HEK293 (cell line): ENCODE measurements at regions not wholly inside any gene's neighbourhood (a gene's known extent, or its start where the extent isn't known, plus 50 kb on each side); places are given as distances from the start of the nearest gene placed in this dataset.

Experiments used
- CTCF ChIA-PET: fragments of 350-600 bp; formaldehyde crosslinking; extraction: SDS; loops from one replicate; lab custom pipeline; 2021; ENCODE audit warnings: antibody characterized with exemption; lab: Yijun Ruan, JAX
- POLR2A ChIA-PET: fragments of 300-600 bp; formaldehyde crosslinking; extraction: SDS; loops from one replicate; lab custom pipeline; 2020; ENCODE audit warnings: antibody characterized with exemption, inconsistent platforms; lab: Yijun Ruan, JAX
- H3K27ac ChIP-seq: fragments of 200-500 bp; sonication (Bioruptor generic); 2 replicates; pipeline ENCODE4 v1.5.1; 2014; ENCODE audit warnings: low read depth, low read length, control low read depth, inconsistent platforms; ENCODE audit errors: extremely low read depth
- H3K36me3 ChIP-seq, 2 experiments: fragments of 200-500 bp in 1 of 2; sonication (Bioruptor generic) in 1 of 2; 1 replicate in 1 of 2; 2 replicates in 1 of 2; pipeline ENCODE4 v1.5.1; 2014 to 2017; ENCODE audit warnings: inconsistent platforms in 2 of 2, low read length in 2 of 2; ENCODE audit not compliant: control insufficient read depth in 2 of 2, insufficient read depth in 1 of 2
- H3K4me1 ChIP-seq: fragments of 200-500 bp; sonication (Bioruptor generic); 2 replicates; pipeline ENCODE4 v1.5.1; 2014; ENCODE audit warnings: mild to moderate bottlenecking, low read length, inconsistent platforms; ENCODE audit not compliant: control insufficient read depth, insufficient read depth
- H3K4me3 ChIP-seq: 2 replicates; pipeline ENCODE4 v1.5.1; 2011; ENCODE audit warnings: low read depth, mild to moderate bottlenecking, control low read depth, low read length, moderate library complexity
- H3K9me3 ChIP-seq: fragments of 200-500 bp; sonication (Bioruptor generic); 2 replicates; pipeline ENCODE4 v1.5.1; 2014; ENCODE audit warnings: low read depth, low read length, inconsistent platforms; ENCODE audit not compliant: control insufficient read depth, insufficient read depth
- AEBP2 ChIP-seq: fragments of 450-650 bp; formaldehyde crosslinking; IDR thresholded peaks from 2 replicates; pipeline ENCODE4 v1.5.1; 2016; ENCODE audit warnings: missing biosample characterization, missing genetic modification characterization, borderline replicate concordance
- HOXA7 ChIP-seq: sonication (generic); formaldehyde crosslinking; IDR thresholded peaks from 2 replicates; pipeline ENCODE4 v1.8.1; 2022; ENCODE audit warnings: missing genetic modification reagents, borderline replicate concordance
- MZF1 ChIP-seq: fragments of 450-650 bp; formaldehyde crosslinking; IDR thresholded peaks from 2 replicates; pipeline ENCODE4 v1.5.1; 2017; ENCODE audit warnings: missing biosample characterization, missing genetic modification characterization, borderline replicate concordance
- PRDM4 ChIP-seq: fragments of 450-650 bp; formaldehyde crosslinking; IDR thresholded peaks from 2 replicates; pipeline ENCODE4 v1.5.1; 2017; ENCODE audit warnings: missing biosample characterization, missing genetic modification characterization
- RBAK ChIP-seq: fragments of 450-650 bp; formaldehyde crosslinking; IDR thresholded peaks from 2 replicates; pipeline ENCODE4 v1.5.1; 2016; ENCODE audit warnings: missing biosample characterization, missing genetic modification characterization
- REPIN1 ChIP-seq: fragments of 450-650 bp; formaldehyde crosslinking; IDR thresholded peaks from 2 replicates; pipeline ENCODE4 v1.5.1; 2017; ENCODE audit warnings: missing biosample characterization, missing genetic modification characterization, low read depth
- SCRT1 ChIP-seq: fragments of 450-650 bp; formaldehyde crosslinking; IDR thresholded peaks from 2 replicates; pipeline ENCODE4 v1.5.1; 2016; ENCODE audit warnings: missing biosample characterization, missing genetic modification characterization, borderline replicate concordance
- SP7 ChIP-seq: fragments of 450-650 bp; formaldehyde crosslinking; IDR thresholded peaks from 2 replicates; pipeline ENCODE4 v1.5.1; 2016; ENCODE audit warnings: missing biosample characterization, missing genetic modification characterization
- TCF7L2 ChIP-seq: IDR thresholded peaks from 2 replicates; pipeline ENCODE4 v1.6.1; 2011; ENCODE audit warnings: low read depth, mild to moderate bottlenecking, inconsistent platforms, low read length, moderate library complexity, borderline replicate concordance
- ZBTB1 ChIP-seq: fragments of 450-650 bp; formaldehyde crosslinking; IDR thresholded peaks from 2 replicates; pipeline ENCODE4 v1.5.1; 2016; ENCODE audit warnings: missing biosample characterization, missing genetic modification characterization
- ZFHX2 ChIP-seq: fragments of 450-650 bp; formaldehyde crosslinking; conservative IDR thresholded peaks from 2 replicates; pipeline ENCODE4 v1.5.1; 2016; ENCODE audit warnings: missing biosample characterization, missing genetic modification characterization
- ZFP3 ChIP-seq: fragments of 450-650 bp; formaldehyde crosslinking; IDR thresholded peaks from 2 replicates; pipeline ENCODE4 v1.5.1; 2016; ENCODE audit warnings: low read depth, missing biosample characterization, missing genetic modification characterization
- ZNF10 ChIP-seq: fragments of 450-650 bp; formaldehyde crosslinking; IDR thresholded peaks from 2 replicates; pipeline ENCODE4 v1.5.1; 2017; ENCODE audit warnings: missing biosample characterization, missing genetic modification characterization
- ZNF114 ChIP-seq: fragments of 450-650 bp; formaldehyde crosslinking; IDR thresholded peaks from 2 replicates; pipeline ENCODE4 v1.5.0; 2017; ENCODE audit warnings: missing biosample characterization, missing genetic modification characterization
- ZNF121 ChIP-seq: fragments of 450-650 bp; formaldehyde crosslinking; IDR thresholded peaks from 2 replicates; pipeline ENCODE4 v1.5.1; 2016; ENCODE audit warnings: missing biosample characterization, missing genetic modification characterization
- ZNF140 ChIP-seq: fragments of 450-650 bp; formaldehyde crosslinking; IDR thresholded peaks from 2 replicates; pipeline ENCODE4 v1.5.1; 2016; ENCODE audit warnings: missing biosample characterization, missing genetic modification characterization
- ZNF23 ChIP-seq: fragments of 450-650 bp; formaldehyde crosslinking; IDR thresholded peaks from 2 replicates; pipeline ENCODE4 v1.5.1; 2016; ENCODE audit warnings: missing biosample characterization, missing genetic modification characterization, borderline replicate concordance
- ZNF239 ChIP-seq: fragments of 450-650 bp; formaldehyde crosslinking; IDR thresholded peaks from 2 replicates; pipeline ENCODE4 v1.5.1; 2016; ENCODE audit warnings: missing biosample characterization, missing genetic modification characterization
- ZNF354C ChIP-seq: fragments of 450-650 bp; formaldehyde crosslinking; IDR thresholded peaks from 2 replicates; pipeline ENCODE4 v1.5.1; 2016; ENCODE audit warnings: missing biosample characterization, missing genetic modification characterization, low read depth, borderline replicate concordance
- ZNF488 ChIP-seq: fragments of 450-650 bp; formaldehyde crosslinking; IDR thresholded peaks from 2 replicates; pipeline ENCODE4 v1.5.1; 2016; ENCODE audit warnings: missing biosample characterization, missing genetic modification characterization
- ZNF510 ChIP-seq: fragments of 450-650 bp; formaldehyde crosslinking; IDR thresholded peaks from 2 replicates; pipeline ENCODE4 v1.5.1; 2018; ENCODE audit warnings: mild to moderate bottlenecking, missing genetic modification characterization, missing biosample characterization; ENCODE audit not compliant: insufficient replicate concordance
- ZNF621 ChIP-seq: fragments of 450-650 bp; formaldehyde crosslinking; IDR thresholded peaks from 2 replicates; pipeline ENCODE4 v1.5.1; 2017; ENCODE audit warnings: missing biosample characterization, missing genetic modification characterization
- ZNF677 ChIP-seq: fragments of 450-650 bp; IDR thresholded peaks from 2 replicates; pipeline ENCODE4 v1.5.0; 2018; ENCODE audit warnings: missing biosample characterization, mild to moderate bottlenecking, missing genetic modification characterization, moderate library complexity
- ZNF692 ChIP-seq: fragments of 450-650 bp; formaldehyde crosslinking; IDR thresholded peaks from 2 replicates; pipeline ENCODE4 v1.5.1; 2016; ENCODE audit warnings: missing biosample characterization, missing genetic modification characterization
- ZNF701 ChIP-seq: fragments of 450-650 bp; formaldehyde crosslinking; IDR thresholded peaks from 2 replicates; pipeline ENCODE4 v1.5.1; 2016; ENCODE audit warnings: missing biosample characterization, missing genetic modification characterization
- ZNF707 ChIP-seq: fragments of 450-650 bp; formaldehyde crosslinking; IDR thresholded peaks from 2 replicates; pipeline ENCODE4 v1.5.1; 2016; ENCODE audit warnings: missing biosample characterization, missing genetic modification characterization
- ZNF776 ChIP-seq: fragments of 450-650 bp; formaldehyde crosslinking; IDR thresholded peaks from 2 replicates; pipeline ENCODE4 v1.5.0; 2017; ENCODE audit warnings: missing biosample characterization, missing genetic modification characterization, borderline replicate concordance
- ZNF792 ChIP-seq: fragments of 450-650 bp; formaldehyde crosslinking; IDR thresholded peaks from 2 replicates; pipeline ENCODE4 v1.5.1; 2016; ENCODE audit warnings: missing biosample characterization, missing genetic modification characterization

DNA sequence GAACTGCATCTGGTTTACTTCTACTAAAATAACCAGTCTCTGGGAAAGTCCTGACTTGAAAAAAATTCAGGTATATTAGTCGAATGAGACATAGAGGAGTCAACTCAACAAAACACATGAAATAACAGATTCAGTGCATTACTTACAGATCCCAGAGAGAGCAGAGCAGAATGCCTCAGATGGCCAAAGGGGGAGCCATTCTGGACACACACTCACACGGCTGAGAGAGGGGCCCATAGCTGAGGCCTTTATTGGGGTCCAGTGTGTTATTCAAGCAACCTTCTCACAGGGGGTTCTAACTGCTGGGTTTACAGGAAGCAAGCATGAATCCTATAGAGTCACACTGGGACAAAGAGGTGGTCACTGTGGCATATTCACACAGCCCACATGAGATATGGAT lies 135.1 kb upstream of the SNRPN start (continued):
- TF ChIP-seq ZNF121 (tag by site-specific recombination) = no peak

DNA sequence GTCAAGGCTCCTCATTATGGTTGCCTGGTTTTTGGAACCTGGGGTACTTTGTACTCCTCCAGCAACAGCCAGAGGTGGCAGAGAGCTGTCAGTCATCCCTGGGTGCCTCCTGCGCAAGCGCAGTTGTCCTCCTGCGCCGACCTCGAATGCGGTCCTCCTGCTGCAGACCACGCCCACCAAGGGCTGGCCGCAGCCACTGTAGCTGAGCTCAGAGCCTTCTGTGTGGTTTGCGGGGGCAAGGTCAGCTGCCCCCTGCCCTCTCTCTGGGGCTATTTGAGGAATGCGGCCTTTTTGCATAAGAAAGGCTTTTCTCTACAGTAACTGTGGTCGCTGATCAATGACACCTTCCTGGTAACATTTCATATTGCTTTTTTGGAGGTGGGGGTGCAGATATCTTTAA lies 131.3 kb upstream of the SNRPN start:
- H3K27ac ChIP-seq = no peak overlapping the region
- TF ChIP-seq ZNF692 (tag by site-specific recombination) (no peak), HOXA7 (CRISPR knock-in tag) (no peak), SCRT1 (tag by site-specific recombination) (no peak), TCF7L2 (no peak), MZF1 (no peak), ZNF354C (tag by site-specific recombination) (no peak), AEBP2 (tag by site-specific recombination) (no peak), ZNF239 (no peak), RBAK (no peak), ZNF10 (tag by site-specific recombination) (no peak), ZNF510 (tag by site-specific recombination) (no peak), SP7 (tag by site-specific recombination) (no peak), ZNF677 (no peak)

GRCh38 chr15:24832282-24832681 lies 122.5 kb upstream of the SNRPN start:
- no peak overlapping the region for H3K4me3 ChIP-seq
- CTCF ChIA-PET = no interaction called here
- POLR2A ChIA-PET = no interaction called here
- TF ChIP-seq ZFP3 (tag by site-specific recombination) (no peak), ZNF701 (tag by site-specific recombination) (no peak), ZNF707 (tag by site-specific recombination) (no peak), ZNF621 (tag by site-specific recombination) (no peak), ZNF140 (tag by site-specific recombination) (no peak), ZBTB1 (tag by site-specific recombination) (no peak), ZNF114 (no peak), ZNF488 (tag by site-specific recombination) (no peak), ZNF776 (no peak), AEBP2 (tag by site-specific recombination) (no peak), ZNF792 (tag by site-specific recombination) (no peak), PRDM4 (tag by site-specific recombination) (no peak), REPIN1 (tag by site-specific recombination) (no peak), ZNF23 (tag by site-specific recombination) (no peak), ZFHX2 (tag by site-specific recombination) (no peak)

More for the DNA sequence above, 131.3 kb upstream of the SNRPN start:
- no peaks in the 10 kb centered on the region for H3K36me3 ChIP-seq
- ChIA-PET POLR2A (no interaction called here), CTCF (no interaction called here)
- H3K9me3 ChIP-seq = no peaks in the 10 kb centered on the region
- no peaks in the 10 kb centered on the region for H3K4me1 ChIP-seq
- H3K4me3 ChIP-seq = no peak overlapping the region

More at GRCh38 chr15:24832282-24832681, 122.5 kb upstream of the SNRPN start:
- Histone ChIP-seq H3K36me3 (no peaks in the 10 kb centered on the region), H3K4me1 (no peaks in the 10 kb centered on the region), H3K27ac (no peak overlapping the region), H3K9me3 (no peaks in the 10 kb centered on the region)
